Memory B cell (primary cell): ENCODE measurements at regions not wholly inside any gene's neighbourhood (a gene's known extent, or its start where the extent isn't known, plus 50 kb on each side); places are given as distances from the start of the nearest gene placed in this dataset.
"Not testable (repeated sequence)": the region's sequence is repeated elsewhere in the genome, so short reads cannot be mapped to it uniquely, and the experiment has no call there.

Experiments used
- ATAC-seq: fragments of 150-1000 bp; cut with Tn5 transposase; 2 replicates; pipeline ENCODE4 v1.10.0; 2021; ENCODE audit warnings: low read depth, mild to moderate bottlenecking, moderate library complexity
- DNase-seq, 2 donors: peaks; one replicate each; pipeline ENCODE4 v3.0.0; 2022; ENCODE audit warnings: low spot score in 2 of 2
- H3K27ac Mint-ChIP-seq: one replicate; pipeline ENCODE4 v1.8.0; 2022; ENCODE audit warnings: mild to moderate bottlenecking, moderate library complexity, mixed read lengths
- H3K27me3 Mint-ChIP-seq: one replicate; pipeline ENCODE4 v1.8.0; 2022; ENCODE audit warnings: mixed read lengths
- H3K36me3 Mint-ChIP-seq: one replicate; pipeline ENCODE4 v1.8.0; 2022; ENCODE audit warnings: mild to moderate bottlenecking, mixed read lengths
- H3K4me1 Mint-ChIP-seq: one replicate; pipeline ENCODE4 v1.8.0; 2022; ENCODE audit warnings: mixed read lengths
- H3K4me3 Mint-ChIP-seq: one replicate; pipeline ENCODE4 v1.8.0; 2022; ENCODE audit warnings: mild to moderate bottlenecking, moderate library complexity, mixed read lengths
- H3K9me3 Mint-ChIP-seq: one replicate; pipeline ENCODE4 v1.8.0; 2022; ENCODE audit warnings: mixed read lengths

DNA sequence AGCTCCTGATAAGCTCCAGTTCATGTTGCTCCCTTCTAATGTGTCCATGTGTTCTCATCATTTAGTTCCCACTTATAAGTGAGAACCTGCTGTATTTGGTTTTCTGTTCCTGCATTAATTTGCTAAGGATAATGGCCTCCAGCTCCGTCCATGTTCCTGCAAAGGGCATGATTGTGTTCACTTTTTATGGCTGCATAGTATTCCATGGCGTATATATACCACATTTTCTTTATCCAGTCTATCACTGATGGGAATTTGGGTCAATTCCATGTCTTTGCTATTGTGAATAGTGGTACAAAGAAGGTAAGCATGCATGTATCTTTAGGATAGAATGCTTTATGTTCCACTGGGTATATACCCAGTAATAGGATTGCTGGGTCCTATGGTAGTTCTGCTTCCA is 197.2 kb upstream of the ITM2A start:
- H3K36me3 Mint-ChIP-seq, result no peaks in the 10 kb centered on the region
- DNase-seq, result no peak
- no peak overlapping the region for H3K27ac Mint-ChIP-seq
- no peaks in the 10 kb centered on the region for H3K27me3 Mint-ChIP-seq
- H3K4me3 Mint-ChIP-seq, result no peak overlapping the region
- ATAC-seq, result no peak
- peaks cover 5% of the 10 kb centered on the region for H3K9me3 Mint-ChIP-seq
- no peaks in the 10 kb centered on the region for H3K4me1 Mint-ChIP-seq

DNA sequence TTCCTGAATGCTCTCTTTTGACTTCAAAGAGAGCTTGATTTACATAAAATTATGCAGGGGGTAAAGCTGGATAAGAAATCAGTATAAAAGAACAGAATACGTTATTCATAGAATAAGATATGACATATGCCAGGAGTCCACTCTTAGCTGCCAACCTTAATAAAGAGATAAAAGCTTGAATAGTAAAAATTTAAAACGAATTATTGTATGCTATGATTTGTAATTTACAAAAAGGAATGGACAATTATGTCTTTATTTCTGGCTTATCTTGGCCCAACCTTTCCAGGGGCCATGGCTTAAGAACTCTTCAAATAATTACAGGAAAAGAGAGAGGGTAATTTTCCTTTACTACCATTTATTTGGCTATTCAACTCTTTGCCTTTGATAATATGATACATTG is 192.2 kb upstream of the ITM2A start:
- H3K4me3 Mint-ChIP-seq, result no peak overlapping the region
- H3K27ac Mint-ChIP-seq, result no peak overlapping the region
- no peaks in the 10 kb centered on the region for H3K27me3 Mint-ChIP-seq
- ATAC-seq (no peak), DNase-seq (no peak)
- H3K4me1 Mint-ChIP-seq, result no peaks in the 10 kb centered on the region
- no peaks in the 10 kb centered on the region for H3K36me3 Mint-ChIP-seq
- peaks cover 1% of the 10 kb centered on the region for H3K9me3 Mint-ChIP-seq

DNA sequence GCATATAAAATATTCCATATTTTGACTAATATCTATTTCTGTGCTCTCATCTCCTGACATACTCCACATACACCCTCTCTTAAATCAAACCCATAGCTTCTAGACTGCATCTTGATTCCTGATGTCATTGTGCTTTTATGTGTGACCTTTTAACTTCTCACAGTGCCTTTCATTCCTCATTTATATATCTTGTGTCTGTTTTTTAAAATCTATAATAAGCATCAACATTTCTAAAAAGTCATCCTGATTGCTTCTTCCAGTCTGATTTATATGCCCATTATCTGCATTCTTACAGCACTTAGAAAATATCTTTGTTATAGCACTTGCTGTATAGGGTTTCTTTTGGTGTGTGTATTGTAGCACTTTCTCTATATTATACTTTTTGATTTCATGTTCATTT is 190.1 kb upstream of the ITM2A start:
- Mint-ChIP-seq H3K27ac (no peak overlapping the region), H3K36me3 (no peaks in the 10 kb centered on the region), H3K9me3 (no peaks in the 10 kb centered on the region), H3K4me1 (no peaks in the 10 kb centered on the region), H3K4me3 (no peak overlapping the region), H3K27me3 (no peaks in the 10 kb centered on the region)
- DNase-seq, result no peak
- ATAC-seq, result no peak

DNA sequence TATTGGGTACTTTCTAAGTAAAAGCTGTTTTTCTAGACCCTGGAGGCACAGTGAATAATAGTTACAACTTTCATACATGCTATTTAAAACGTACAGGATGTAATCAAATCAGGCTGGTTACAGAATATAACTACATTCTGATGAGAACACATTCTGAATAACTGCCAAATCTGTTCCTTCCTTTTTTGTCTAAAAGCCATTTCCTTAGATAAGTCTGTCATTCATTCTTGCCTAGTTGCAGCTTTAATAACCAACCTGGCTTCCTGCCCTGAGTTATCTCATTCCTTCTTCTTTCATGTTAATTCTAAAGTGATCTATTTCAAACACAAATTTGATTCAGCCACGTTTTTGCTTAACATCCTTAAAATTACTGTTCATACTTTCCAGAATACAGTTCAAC is 189.7 kb upstream of the ITM2A start:
- H3K4me1 Mint-ChIP-seq, result no peaks in the 10 kb centered on the region
- ATAC-seq (no peak), DNase-seq (no peak)
- no peaks in the 10 kb centered on the region for H3K27me3 Mint-ChIP-seq
- no peak overlapping the region for H3K4me3 Mint-ChIP-seq
- no peaks in the 10 kb centered on the region for H3K9me3 Mint-ChIP-seq
- H3K36me3 Mint-ChIP-seq, result no peaks in the 10 kb centered on the region
- H3K27ac Mint-ChIP-seq, result no peak overlapping the region

DNA sequence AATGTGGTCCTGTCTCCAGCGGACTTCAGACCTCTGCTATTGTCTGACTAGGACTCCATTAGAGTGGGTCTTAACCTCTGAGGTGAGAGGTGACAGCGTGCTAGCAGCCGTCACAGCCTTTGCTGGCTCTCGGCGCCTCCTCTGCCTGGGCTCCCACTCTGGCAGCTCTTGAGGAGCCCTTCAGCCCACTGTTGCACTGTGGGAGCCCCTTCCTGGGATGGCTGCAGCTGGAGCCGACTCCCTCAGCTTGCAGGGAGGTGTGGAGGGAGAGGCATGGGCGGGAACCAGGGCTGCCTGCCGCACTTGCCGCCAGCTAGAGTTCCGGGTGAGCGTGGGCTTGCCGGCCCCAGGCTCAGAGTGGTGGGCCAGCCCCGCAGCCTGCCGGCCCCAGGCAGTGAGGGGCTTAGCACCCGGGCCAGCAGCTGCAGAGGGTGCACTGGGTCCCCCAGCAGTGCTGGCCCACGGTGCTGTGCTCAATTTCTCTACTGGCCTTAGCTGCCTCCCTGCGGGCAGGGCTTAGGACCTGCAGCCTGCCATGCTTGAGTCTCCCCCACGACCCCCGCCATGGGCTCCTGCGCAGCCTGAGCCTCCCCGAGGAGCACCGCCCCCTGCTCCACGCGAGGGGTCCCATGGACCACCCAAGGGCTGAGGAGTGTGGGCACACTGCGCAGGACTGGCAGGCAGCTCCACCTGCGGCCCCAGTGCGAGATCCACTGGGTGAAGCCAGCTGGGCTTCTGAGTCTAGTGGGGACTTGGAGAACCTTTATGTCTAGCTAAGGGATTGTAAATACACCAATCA is 163.4 kb upstream of the ITM2A start:
- ATAC-seq, result no peak
- Mint-ChIP-seq H3K27me3 (no peaks in the 10 kb centered on the region), H3K4me1 (no peaks in the 10 kb centered on the region), H3K4me3 (no peak overlapping the region), H3K9me3 (peaks cover 3% of the 10 kb centered on the region), H3K36me3 (no peaks in the 10 kb centered on the region), H3K27ac (no peak overlapping the region)
- DNase-seq, result no peak

DNA sequence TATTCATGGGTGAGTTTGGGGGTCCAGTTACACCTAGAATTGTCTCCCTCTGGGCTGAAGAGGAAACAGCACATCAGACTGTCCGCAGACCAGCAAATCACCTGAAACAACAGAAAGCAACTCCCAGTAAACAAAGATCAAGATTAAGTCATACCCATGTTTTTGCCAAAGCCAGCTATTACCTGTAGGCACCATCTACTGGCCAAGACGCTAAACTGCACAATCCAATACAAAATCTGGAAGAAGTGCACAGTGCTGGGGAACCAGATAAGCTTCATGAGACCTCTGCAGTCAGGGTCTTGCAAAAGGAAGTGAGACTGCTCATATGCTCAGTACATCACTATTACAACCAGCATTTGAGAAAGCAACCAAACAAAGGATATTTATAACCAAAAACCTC is 157.5 kb upstream of the ITM2A start:
- ATAC-seq (no peak), DNase-seq (no peak)
- Mint-ChIP-seq H3K4me3 (no peak overlapping the region), H3K27ac (no peak overlapping the region), H3K27me3 (no peaks in the 10 kb centered on the region), H3K4me1 (no peaks in the 10 kb centered on the region), H3K36me3 (no peaks in the 10 kb centered on the region), H3K9me3 (peaks cover 7% of the 10 kb centered on the region)

DNA sequence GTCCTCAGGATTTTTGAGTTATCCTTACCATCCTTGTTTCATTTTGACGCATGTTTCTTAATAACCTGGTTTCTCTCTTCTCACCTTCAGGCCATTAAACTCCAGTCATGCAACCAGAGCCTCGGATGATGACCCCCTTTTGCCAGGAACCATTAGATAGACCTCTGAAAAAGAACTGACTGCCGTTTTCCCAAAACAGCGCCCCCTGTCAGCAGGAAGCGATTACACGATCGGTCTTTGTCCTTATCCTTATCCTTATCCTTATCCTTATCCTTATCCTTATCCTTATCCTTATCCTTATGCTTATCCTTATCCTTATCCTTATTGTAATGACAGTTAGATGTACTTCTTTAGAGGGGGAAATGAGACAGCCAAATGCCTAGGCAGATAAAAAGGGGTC is 148.4 kb upstream of the ITM2A start:
- Mint-ChIP-seq H3K4me1 (no peaks in the 10 kb centered on the region), H3K9me3 (no peaks in the 10 kb centered on the region), H3K36me3 (no peaks in the 10 kb centered on the region), H3K4me3 (no peak overlapping the region), H3K27me3 (peaks cover 4% of the 10 kb centered on the region), H3K27ac (no peak overlapping the region)
- DNase-seq, result no peak
- no peak for ATAC-seq

DNA sequence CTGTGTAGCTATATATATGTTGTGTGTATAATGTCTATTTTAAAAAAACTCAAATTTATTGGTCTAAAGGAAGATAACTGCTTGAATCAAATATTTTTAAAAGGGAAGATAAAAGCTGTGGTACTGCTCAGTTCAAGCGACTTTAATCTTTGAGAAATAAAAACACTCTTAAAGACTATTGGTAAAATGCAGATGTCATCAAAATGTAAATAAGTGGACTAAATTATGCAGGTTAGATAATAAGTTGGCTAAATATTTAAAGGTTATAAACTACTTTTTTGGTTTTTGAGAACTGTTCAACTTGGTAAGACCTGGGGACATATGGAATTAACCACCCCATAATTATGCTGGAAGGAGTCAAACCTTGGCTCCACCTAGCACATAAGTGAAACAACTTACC is 144.7 kb upstream of the ITM2A start:
- ATAC-seq (no peak), DNase-seq (no peak)
- Mint-ChIP-seq H3K27me3 (peaks cover 3% of the 10 kb centered on the region), H3K27ac (no peak overlapping the region), H3K9me3 (no peaks in the 10 kb centered on the region), H3K4me1 (no peaks in the 10 kb centered on the region), H3K36me3 (no peaks in the 10 kb centered on the region), H3K4me3 (no peak overlapping the region)

DNA sequence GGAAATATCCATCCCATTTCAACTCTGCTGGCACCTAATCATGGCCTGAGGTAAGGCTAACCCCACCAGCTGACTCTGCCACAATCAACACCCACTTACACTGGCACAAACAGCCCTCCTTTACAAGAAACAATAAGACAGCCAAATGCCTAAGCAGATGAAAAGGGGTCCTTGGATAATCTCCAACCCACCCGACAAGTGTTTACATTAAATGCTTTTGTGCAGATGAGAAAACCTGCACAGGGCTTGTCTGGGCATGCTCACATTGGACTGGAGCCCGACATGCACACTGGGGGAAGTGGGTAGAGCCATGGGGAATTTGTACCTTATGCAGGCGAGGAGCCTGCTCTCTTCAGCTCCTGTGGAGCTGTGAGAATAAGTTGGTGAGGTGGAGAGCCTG is 138.9 kb upstream of the ITM2A start:
- Mint-ChIP-seq H3K27me3 (no peaks in the 10 kb centered on the region), H3K36me3 (no peaks in the 10 kb centered on the region), H3K9me3 (peaks cover 5% of the 10 kb centered on the region), H3K4me3 (no peak overlapping the region), H3K4me1 (no peaks in the 10 kb centered on the region), H3K27ac (no peak overlapping the region)
- ATAC-seq (no peak), DNase-seq (no peak)

DNA sequence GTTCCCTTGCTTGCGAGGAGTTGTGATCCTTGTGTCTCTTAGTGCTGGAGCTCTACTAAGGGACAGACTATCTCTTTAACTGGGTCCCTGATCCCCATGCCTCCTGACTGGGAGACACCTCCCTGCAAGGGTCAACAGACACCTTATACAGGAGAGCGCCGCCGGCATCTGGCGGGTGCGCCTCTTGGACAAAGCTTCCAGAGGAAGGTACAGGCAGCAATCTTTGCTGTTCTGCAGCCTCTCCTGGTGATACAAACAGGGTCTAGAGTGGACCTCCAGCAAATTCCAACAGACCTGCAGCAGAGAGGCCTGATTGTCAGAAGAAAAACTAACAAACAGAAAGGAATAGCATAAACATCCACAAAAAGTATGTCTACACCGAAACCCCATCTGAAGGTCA is 115.6 kb upstream of the ITM2A start:
- Mint-ChIP-seq H3K4me1 (no peaks in the 10 kb centered on the region), H3K36me3 (no peaks in the 10 kb centered on the region), H3K9me3 (peaks cover 2% of the 10 kb centered on the region), H3K27ac (no peak overlapping the region), H3K27me3 (peaks cover 7% of the 10 kb centered on the region), H3K4me3 (no peak overlapping the region)
- ATAC-seq (no peak), DNase-seq (no peak)

DNA sequence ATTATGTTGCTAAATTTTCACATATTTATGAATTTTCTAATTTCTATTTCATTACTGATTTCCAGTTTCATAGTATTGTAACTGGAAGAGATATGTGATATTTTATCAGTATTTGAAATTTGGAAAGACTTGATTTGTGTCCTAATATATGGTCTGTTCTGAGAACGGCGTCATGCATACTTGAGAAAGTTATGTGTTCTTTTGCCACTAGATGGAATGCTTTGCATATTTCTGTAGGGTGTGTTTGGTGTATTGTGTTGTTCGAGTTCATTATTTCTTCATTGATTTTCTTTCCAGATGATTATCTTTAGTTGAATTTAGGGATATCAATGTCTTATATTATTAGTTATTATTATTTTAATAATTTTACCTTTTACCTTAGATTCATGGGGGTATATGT is 110.6 kb upstream of the ITM2A start:
- DNase-seq (no peak), ATAC-seq (no peak)
- no peak overlapping the region for H3K27ac Mint-ChIP-seq
- H3K4me3 Mint-ChIP-seq, result no peak overlapping the region
- no peaks in the 10 kb centered on the region for H3K4me1 Mint-ChIP-seq
- H3K27me3 Mint-ChIP-seq, result peaks cover 1% of the 10 kb centered on the region
- H3K36me3 Mint-ChIP-seq, result no peaks in the 10 kb centered on the region
- no peaks in the 10 kb centered on the region for H3K9me3 Mint-ChIP-seq

DNA sequence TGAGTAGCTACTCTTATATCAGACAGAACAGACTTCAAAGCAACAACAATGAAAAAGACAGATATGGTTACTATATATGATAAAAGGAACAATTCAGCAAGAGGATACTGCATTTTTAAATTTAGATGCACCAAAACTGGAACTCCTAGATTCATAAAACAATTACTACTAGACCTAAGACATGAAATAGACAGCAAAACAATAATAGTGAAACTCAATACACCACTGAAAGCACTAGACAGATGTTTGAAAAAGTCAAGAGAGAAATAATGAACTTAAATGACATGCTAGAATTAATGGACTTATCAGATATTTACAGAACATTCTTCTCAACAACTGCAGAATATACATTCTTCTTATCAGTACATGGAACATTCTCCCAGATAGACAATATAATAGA is 99.5 kb upstream of the ITM2A start:
- H3K9me3 Mint-ChIP-seq, result no peaks in the 10 kb centered on the region
- no peak overlapping the region for H3K27ac Mint-ChIP-seq
- ATAC-seq, result no peak
- H3K27me3 Mint-ChIP-seq, result no peaks in the 10 kb centered on the region
- H3K4me1 Mint-ChIP-seq, result no peaks in the 10 kb centered on the region
- DNase-seq, result no peak
- no peak overlapping the region for H3K4me3 Mint-ChIP-seq
- no peaks in the 10 kb centered on the region for H3K36me3 Mint-ChIP-seq

DNA sequence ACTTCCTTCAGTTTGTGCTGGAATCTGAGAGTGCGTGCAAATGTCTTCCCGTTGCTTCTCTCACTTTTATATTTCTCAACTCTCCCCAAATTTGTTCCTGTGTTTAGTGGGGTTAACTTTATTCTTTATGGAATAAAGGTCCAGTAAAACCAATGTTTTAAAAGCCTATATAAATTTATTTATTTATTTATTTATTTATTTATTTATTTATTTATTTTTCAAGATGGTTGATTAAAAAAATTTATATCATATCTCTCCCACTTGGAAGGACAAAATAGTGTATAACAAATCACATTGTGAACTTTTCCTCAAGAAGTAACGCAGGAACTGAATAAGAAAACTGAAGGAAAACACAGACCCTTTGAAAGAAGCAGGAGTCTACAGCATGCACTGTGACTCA is 95.3 kb upstream of the ITM2A start:
- no peaks in the 10 kb centered on the region for H3K27me3 Mint-ChIP-seq
- H3K36me3 Mint-ChIP-seq, result no peaks in the 10 kb centered on the region
- no peaks in the 10 kb centered on the region for H3K9me3 Mint-ChIP-seq
- H3K4me3 Mint-ChIP-seq, result no peak overlapping the region
- no peak overlapping the region for H3K27ac Mint-ChIP-seq
- ATAC-seq, result no peak
- no peaks in the 10 kb centered on the region for H3K4me1 Mint-ChIP-seq
- DNase-seq, result no peak

DNA sequence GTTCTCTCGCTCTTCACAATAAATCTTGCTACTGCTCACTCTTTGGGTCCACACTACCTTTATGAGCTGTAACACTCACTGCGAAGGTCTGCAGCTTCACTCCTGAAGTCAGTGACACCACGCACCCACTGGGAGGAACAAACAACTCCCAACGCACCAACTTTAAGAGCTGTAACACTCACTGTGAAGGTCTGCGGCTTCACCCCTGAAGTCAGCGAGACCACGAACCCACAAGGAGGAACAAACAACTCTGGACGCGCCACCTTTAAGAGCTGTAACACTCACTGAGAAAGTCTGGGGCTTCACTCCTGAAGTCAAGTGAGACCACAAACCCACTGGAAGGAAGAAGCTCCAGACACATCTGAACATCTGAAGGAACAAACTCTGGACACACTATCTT is 89.5 kb upstream of the ITM2A start:
- H3K4me1 Mint-ChIP-seq, H3K9me3 Mint-ChIP-seq, DNase-seq, H3K4me3 Mint-ChIP-seq, H3K27me3 Mint-ChIP-seq, ATAC-seq, H3K27ac Mint-ChIP-seq, H3K36me3 Mint-ChIP-seq: not testable (repeated sequence)

DNA sequence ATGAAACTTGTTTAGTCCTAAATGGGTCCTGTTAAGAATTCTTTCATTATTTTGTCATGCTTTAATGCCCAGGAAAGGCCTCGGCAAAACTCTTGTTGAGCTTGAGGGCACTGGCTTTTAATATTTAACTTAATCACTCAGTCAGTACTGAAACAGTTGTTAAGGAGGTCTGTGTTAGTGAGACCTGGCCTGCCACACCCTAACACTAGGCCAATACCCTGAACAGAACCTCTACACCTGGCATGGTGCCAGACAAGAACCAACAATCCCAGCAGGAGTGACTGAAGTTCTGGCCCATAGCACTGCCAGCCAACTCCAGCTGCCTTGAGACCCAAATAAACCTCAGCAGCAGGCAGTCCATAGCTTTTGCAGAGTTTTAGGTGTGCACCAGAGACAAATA is 85.7 kb upstream of the ITM2A start:
- H3K9me3 Mint-ChIP-seq, result no peaks in the 10 kb centered on the region
- H3K36me3 Mint-ChIP-seq, result no peaks in the 10 kb centered on the region
- H3K4me3 Mint-ChIP-seq, result no peak overlapping the region
- no peak overlapping the region for H3K27ac Mint-ChIP-seq
- no peak for DNase-seq
- no peak for ATAC-seq
- peaks cover 6% of the 10 kb centered on the region for H3K4me1 Mint-ChIP-seq
- no peaks in the 10 kb centered on the region for H3K27me3 Mint-ChIP-seq
